Bronchial epithelial cell (primary cell): ENCODE measurements at regions not wholly inside any gene's neighbourhood (a gene's known extent, or its start where the extent isn't known, plus 50 kb on each side); places are given as distances from the start of the nearest gene placed in this dataset.

Source experiments
- DNase-seq: peaks from one replicate; pipeline ENCODE4 v3.0.0-alpha.2; 2010; ENCODE audit warnings: low read depth
- FAIRE-seq: peaks from 2 replicates; lab custom pipeline; 2011; peaks lifted over from hg19 to GRCh38; lab: Jason Lieb, UNC
- H3K27me3 ChIP-seq: 2 replicates; pipeline ENCODE4 v1.5.1; 2011; ENCODE audit warnings: low read length; ENCODE audit not compliant: control insufficient read depth, insufficient read depth
- H3K36me3 ChIP-seq: 2 replicates; pipeline ENCODE4 v1.5.1; 2011; ENCODE audit warnings: low read length; ENCODE audit not compliant: control insufficient read depth, insufficient read depth
- H3K4me3 ChIP-seq: 2 replicates; pipeline ENCODE4 v1.5.1; 2011; ENCODE audit warnings: mild to moderate bottlenecking, low read depth, low read length, control low read depth
- CTCF ChIP-seq: IDR thresholded peaks from 2 replicates; pipeline ENCODE4 v1.5.1; 2011; ENCODE audit warnings: mild to moderate bottlenecking, moderate library complexity, low read length, control low read depth, inconsistent platforms; ENCODE audit not compliant: insufficient read depth, severe bottlenecking

DNA sequence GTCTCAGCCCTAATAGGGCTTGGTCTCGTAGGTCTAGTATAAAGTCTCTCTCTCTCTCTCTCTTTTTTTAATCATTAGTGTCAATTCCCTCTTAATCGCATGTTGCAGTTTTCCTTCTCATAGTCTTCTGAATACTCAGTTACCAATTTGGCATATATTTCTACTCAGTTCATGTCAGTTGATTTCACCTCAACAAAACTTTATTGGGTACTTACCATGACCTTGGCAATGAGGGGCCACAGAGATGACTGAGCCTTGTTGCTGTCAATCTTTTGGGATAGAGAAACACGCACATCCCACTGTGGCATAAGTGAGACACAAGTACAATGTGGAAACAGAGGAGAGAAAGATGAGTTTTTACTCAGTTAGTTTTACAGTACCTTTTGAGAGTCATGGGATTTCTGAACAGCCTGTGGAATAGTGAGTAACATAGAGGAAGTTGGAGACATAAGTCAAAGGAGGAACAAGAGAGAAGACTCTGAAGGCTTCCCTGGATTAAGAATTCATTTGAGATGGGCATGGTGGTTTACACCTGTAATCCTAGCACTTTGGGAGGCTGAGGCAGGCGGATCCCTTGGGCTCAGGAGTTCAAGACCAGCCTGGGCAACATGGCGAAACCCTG is 150.2 kb upstream of the CBLB start:
- no peak for DNase-seq
- no peak for TF ChIP-seq CTCF

GRCh38 chr3:106022913-106023312 is 154.1 kb upstream of the CBLB start:
- DNase-seq (peak; percentile 94), FAIRE-seq (no peak)
- Histone ChIP-seq H3K27me3 (no peaks in the 10 kb centered on the region), H3K4me3 (no peak overlapping the region), H3K36me3 (no peaks in the 10 kb centered on the region)
- TF ChIP-seq CTCF = no peak

More for the DNA sequence above, 150.2 kb upstream of the CBLB start:
- Histone ChIP-seq H3K4me3 (no peak overlapping the region), H3K36me3 (peaks cover 1% of the 10 kb centered on the region), H3K27me3 (no peaks in the 10 kb centered on the region)
- no peak for FAIRE-seq

- no peaks in the 10 kb centered on the region for H3K36me3 ChIP-seq
- peak; percentile 86 for DNase-seq
- no peak for FAIRE-seq
Measured at GRCh38 chr3:106025151-106025722, 156.4 kb upstream of the CBLB start.

GRCh38 chr3:106029954-106030626 is 161.3 kb upstream of the CBLB start:
- DNase-seq (peak; percentile 40), FAIRE-seq (no peak)
- Histone ChIP-seq H3K27me3 (no peaks in the 10 kb centered on the region), H3K4me3 (no peak overlapping the region), H3K36me3 (no peaks in the 10 kb centered on the region)
- TF ChIP-seq CTCF = no peak

More at GRCh38 chr3:106025151-106025722, 156.4 kb upstream of the CBLB start:
- Histone ChIP-seq H3K4me3 (no peak overlapping the region), H3K27me3 (no peaks in the 10 kb centered on the region)
- no peak for TF ChIP-seq CTCF

GRCh38 chr3:106030627-106030963 is 161.8 kb upstream of the CBLB start:
- Histone ChIP-seq H3K4me3 (no peak overlapping the region), H3K27me3 (no peaks in the 10 kb centered on the region), H3K36me3 (no peaks in the 10 kb centered on the region)
- FAIRE-seq (no peak), DNase-seq (peak; percentile 81)
- no peak for TF ChIP-seq CTCF
